ENCODE measurements at regions not wholly inside any gene's neighbourhood (a gene's known extent, or its start where the extent isn't known, plus 50 kb on each side); places are given as distances from the start of the nearest gene placed in this dataset.

- TF ChIP-seq CTCF (IDR thresholded peaks at IDR 0.05; ENCODE audit: low read depth, low read length) (no peak), EZH2phosphoT487 (IDR thresholded peaks at IDR 0.05; ENCODE audit: low read depth) (no peak)
Measured at GRCh38 chr14:30235485-30235884, 307.8 kb upstream of the PRKD1 start.

Data from OCI-LY3 (cell line).